LHCN-M2 (cell line): ENCODE measurements at regions not wholly inside any gene's neighbourhood (a gene's known extent, or its start where the extent isn't known, plus 50 kb on each side); places are given as distances from the start of the nearest gene placed in this dataset.
A peak's percentile ranks its signal among the peaks of the same experiment; 100 is the strongest.
"Not testable (repeated sequence)": the region's sequence is repeated elsewhere in the genome, so short reads cannot be mapped to it uniquely, and the experiment has no call there.

Source experiments
- DNase-seq: peaks from one replicate; pipeline ENCODE4 v3.0.0-alpha.2; 2012; ENCODE audit warnings: low read depth

- DNase-seq = no peak
These were observed 710.4 kb downstream of the RNF144A start for GRCh38 chr2:7627583-7627982.

DNA sequence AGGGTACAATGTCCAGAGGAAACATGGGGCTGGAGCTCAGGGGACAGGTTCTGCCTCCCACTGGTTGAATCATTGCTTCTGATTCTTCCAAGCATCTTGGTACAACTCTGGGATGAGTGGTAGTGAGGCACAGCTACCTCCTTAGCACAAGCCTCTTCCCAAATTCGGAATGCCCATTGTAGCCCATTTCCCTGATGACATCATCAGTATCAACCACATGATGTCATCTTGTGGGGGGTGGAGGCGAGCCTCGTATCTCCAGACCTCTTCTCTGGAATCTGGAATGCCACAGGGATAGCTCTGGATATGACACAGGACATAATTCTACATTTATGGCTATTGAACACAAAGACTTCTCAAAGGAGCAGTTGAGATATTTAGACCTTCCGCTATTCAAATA lies 715.2 kb downstream of the RNF144A start:
- no peak for DNase-seq

GRCh38 chr2:7633566-7634153 lies 716.4 kb downstream of the RNF144A start:
- no peak for DNase-seq

DNA sequence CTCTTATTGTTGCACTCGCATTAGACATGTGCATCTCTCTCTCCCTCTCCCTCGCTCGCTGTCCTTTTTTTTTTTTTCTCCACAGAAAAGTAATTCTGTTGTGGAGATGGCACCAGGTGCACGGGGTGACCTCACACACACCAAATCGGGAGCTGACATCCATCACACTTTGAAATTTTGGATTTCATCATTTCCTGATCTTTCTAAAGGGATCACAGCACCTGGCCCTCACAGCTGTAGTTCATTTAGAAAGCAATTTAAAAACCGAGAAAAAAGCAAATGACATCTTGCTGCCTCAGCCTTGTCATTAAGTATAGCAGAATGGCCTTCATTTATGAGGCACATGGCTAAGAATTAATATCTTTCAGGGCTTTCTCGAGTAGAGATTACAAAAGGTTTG lies 717.2 kb downstream of the RNF144A start:
- no peak for DNase-seq

GRCh38 chr2:7639476-7639875 lies 722.3 kb downstream of the RNF144A start:
- no peak for DNase-seq

- not testable (repeated sequence) for DNase-seq
These were observed 724.1 kb downstream of the RNF144A start for GRCh38 chr2:7641272-7641671.

DNA sequence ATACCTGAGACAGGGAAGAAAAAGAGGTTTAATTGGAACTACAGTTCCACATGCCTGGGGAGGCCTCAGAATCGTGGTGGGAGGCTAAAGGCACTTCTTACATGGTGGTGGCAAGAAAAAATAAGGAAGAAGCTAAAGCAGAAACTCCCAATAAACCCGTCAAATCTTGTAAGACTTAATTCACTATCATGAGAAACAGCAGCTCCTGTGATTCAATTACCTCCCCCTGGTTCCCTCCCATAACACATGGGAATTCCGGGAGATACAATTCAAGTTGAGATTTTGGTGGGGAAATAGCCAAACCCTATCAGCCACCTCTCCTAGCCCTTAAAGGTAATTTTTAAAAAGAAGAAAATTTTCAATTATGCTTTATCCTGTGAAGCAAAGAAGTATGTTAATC lies 728.8 kb downstream of the RNF144A start:
- no peak for DNase-seq

DNA sequence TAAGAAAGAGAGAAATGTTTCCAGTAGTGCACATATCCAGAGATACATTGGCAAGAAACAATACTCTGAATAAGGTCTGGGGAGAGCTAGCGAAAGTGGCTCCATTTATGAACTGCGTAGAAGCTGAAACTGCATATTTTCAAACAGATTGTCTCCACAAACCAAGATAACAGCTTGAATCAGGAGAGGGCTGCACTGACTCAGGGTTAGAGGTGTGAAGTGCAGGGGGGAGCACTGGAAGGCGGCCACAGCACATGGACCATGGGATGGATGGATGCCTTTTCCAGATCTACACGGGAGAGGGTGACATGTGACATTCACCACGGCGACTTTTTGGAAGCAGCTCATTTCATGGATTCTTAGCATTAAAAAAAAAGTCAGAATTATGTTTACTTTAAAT lies 729.4 kb downstream of the RNF144A start:
- no peak for DNase-seq

GRCh38 chr2:7648221-7648795 lies 731.1 kb downstream of the RNF144A start:
- no peak for DNase-seq

DNA sequence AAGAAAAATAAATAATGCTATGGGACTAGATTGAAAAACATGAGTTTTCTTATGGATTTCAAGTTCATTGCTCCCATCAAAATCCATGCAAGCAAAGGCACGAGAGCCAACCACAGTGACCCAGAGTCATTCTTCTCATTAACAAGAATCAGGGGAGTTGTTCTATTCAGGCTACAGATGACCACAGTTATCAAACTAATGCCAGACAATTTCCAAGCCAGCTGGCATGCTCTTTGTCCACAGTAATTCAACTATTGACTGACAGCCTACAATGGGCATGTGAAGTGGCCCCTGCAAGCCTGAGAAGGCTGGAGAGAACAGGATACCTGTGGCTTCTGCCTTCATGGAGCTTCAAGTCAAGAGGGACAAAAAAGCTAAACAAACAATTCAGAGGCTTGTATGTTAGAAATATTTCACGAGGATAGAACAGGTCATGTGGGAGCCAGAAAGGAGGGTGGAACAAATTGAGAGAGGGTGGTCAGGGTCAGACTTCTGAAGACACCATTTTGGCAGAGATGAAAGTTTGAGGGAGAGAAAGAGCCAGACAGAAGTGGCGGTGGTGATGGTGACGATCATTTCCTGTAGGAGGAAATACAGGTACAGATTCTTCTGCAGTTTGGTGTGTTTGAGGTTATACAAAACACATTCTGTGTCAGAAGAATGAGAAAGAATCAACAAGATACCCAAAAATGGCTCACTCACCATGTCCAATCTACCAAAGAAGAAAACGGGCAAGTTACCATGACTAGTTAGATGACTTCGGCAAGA lies 732.4 kb downstream of the RNF144A start:
- no peak for DNase-seq

- DNase-seq = no peak
These were observed 736.4 kb downstream of the RNF144A start for GRCh38 chr2:7653617-7654016.

GRCh38 chr2:7655629-7656028 lies 738.4 kb downstream of the RNF144A start:
- DNase-seq = no peak

DNA sequence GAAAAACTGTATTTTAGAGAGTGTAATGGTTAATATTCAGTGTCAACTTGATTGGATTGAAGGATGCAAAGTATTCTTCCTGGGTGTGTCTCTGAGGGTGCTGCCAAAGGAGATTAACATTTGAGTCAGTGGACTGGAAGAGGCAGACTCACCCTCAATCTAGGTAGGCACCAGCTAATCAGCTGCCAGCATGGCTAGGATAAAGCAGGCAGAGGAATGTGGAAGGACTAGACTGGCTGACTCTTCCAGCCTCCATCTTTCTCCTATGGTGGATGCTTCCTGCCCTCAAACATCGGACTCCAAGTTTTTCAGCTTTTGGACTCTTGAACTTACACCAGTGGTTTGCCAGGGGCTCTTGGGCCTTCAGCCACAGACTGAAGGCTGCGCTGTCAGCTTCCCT lies 740.3 kb downstream of the RNF144A start:
- DNase-seq = not testable (repeated sequence)

- no peak for DNase-seq
These were observed 741.3 kb downstream of the RNF144A start for GRCh38 chr2:7658486-7658885.

DNA sequence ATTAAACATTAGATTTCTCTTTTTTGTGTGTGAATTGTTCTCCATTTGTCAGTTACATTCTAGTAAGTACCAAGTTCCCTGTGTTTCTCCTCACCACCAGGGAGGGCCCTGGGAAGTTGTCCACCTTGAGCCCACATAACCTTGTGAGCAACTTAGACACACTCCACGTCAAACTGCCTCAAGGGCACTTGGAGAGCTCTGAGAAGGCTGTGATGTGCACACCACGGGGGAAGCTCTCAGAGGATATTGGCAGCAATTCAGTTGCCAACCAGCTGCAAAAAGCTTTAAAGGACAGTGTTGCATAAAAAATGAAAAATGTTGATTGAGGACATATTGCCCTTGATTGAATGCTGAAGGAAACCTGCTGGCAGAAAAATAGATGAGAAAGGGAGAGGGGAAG lies 743.6 kb downstream of the RNF144A start:
- DNase-seq = no peak

DNA sequence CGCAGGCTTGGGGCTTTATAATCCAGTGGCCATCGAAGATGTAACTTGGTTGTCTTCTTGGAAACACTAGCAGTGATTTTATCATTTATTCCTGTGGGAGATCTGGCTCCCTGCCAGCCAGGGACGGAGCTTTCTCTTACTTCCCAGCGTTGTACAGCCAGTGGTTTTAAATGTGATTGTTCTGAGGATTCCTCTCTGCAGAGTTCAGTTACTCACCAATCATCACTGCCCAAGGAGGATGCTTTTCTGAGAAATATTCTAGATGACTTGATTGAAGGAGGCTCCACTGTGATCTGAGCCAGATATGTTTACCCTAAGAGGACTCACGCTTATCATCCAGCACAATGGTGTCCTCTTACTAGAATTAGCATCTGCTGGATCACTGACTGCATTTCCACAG lies 744.3 kb downstream of the RNF144A start:
- DNase-seq = no peak

- no peak for DNase-seq
These were observed 748.7 kb downstream of the RNF144A start for GRCh38 chr2:7665880-7666279.

- DNase-seq = no peak
These were observed 749.5 kb downstream of the RNF144A start for GRCh38 chr2:7666596-7667259.

DNA sequence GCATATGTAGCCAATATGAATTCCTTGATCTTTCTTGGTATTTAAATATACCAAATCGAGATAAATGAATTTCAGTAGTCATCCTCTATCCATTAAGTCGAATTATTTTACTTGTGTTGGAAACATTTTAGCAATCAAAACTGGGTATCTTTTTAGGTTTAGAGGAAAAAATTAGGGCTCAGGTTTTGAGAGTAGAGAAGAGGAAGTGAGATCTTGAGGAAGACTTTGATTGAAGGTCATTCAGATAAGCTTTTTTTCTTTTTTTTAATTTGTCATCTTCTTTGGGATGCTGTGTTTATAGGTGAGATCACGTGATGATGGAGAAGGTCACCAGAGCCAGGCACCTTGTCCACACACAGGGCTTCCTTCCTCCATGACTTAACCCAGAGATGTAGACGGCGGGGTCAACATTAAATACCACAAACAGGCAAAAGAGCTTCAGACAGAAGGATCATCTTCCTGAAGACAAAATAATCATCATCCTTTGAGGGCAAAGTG lies 750.1 kb downstream of the RNF144A start:
- DNase-seq = no peak

GRCh38 chr2:7670905-7671641 lies 753.9 kb downstream of the RNF144A start:
- no peak for DNase-seq

- DNase-seq = peak; percentile 7
These were observed 754.9 kb downstream of the RNF144A start for GRCh38 chr2:7672027-7672684.
